HEK293 (cell line): ENCODE measurements at regions not wholly inside any gene's neighbourhood (a gene's known extent, or its start where the extent isn't known, plus 50 kb on each side); places are given as distances from the start of the nearest gene placed in this dataset.

Experiments
- CTCF ChIA-PET: fragments of 350-600 bp; formaldehyde crosslinking; extraction: SDS; loops from one replicate; lab custom pipeline; 2021; ENCODE audit warnings: antibody characterized with exemption; lab: Yijun Ruan, JAX
- POLR2A ChIA-PET: fragments of 300-600 bp; formaldehyde crosslinking; extraction: SDS; loops from one replicate; lab custom pipeline; 2020; ENCODE audit warnings: antibody characterized with exemption, inconsistent platforms; lab: Yijun Ruan, JAX
- H3K27ac ChIP-seq: fragments of 200-500 bp; sonication (Bioruptor generic); 2 replicates; pipeline ENCODE4 v1.5.1; 2014; ENCODE audit warnings: low read depth, low read length, control low read depth, inconsistent platforms; ENCODE audit errors: extremely low read depth
- H3K36me3 ChIP-seq, 2 experiments: fragments of 200-500 bp in 1 of 2; sonication (Bioruptor generic) in 1 of 2; 1 replicate in 1 of 2; 2 replicates in 1 of 2; pipeline ENCODE4 v1.5.1; 2014 to 2017; ENCODE audit warnings: inconsistent platforms in 2 of 2, low read length in 2 of 2; ENCODE audit not compliant: control insufficient read depth in 2 of 2, insufficient read depth in 1 of 2
- H3K4me1 ChIP-seq: fragments of 200-500 bp; sonication (Bioruptor generic); 2 replicates; pipeline ENCODE4 v1.5.1; 2014; ENCODE audit warnings: mild to moderate bottlenecking, low read length, inconsistent platforms; ENCODE audit not compliant: control insufficient read depth, insufficient read depth
- H3K4me3 ChIP-seq: 2 replicates; pipeline ENCODE4 v1.5.1; 2011; ENCODE audit warnings: low read depth, mild to moderate bottlenecking, control low read depth, low read length, moderate library complexity
- H3K9me3 ChIP-seq: fragments of 200-500 bp; sonication (Bioruptor generic); 2 replicates; pipeline ENCODE4 v1.5.1; 2014; ENCODE audit warnings: low read depth, low read length, inconsistent platforms; ENCODE audit not compliant: control insufficient read depth, insufficient read depth
- ELK4 ChIP-seq: IDR thresholded peaks from 2 replicates; pipeline ENCODE4 v1.6.1; 2011; ENCODE audit warnings: mild to moderate bottlenecking, low read depth, low read length, borderline replicate concordance
- FEZF1 ChIP-seq: fragments of 450-650 bp; formaldehyde crosslinking; IDR thresholded peaks from 2 replicates; pipeline ENCODE4 v1.5.1; 2016; ENCODE audit warnings: missing biosample characterization, missing genetic modification characterization
- GLI2 ChIP-seq: fragments of 450-650 bp; formaldehyde crosslinking; IDR thresholded peaks from 2 replicates; pipeline ENCODE4; 2017; ENCODE audit warnings: missing biosample characterization, missing genetic modification characterization, low read depth, borderline replicate concordance
- GLIS1 ChIP-seq: fragments of 450-650 bp; formaldehyde crosslinking; IDR thresholded peaks from 2 replicates; pipeline ENCODE4 v1.5.1; 2016; ENCODE audit warnings: missing biosample characterization, missing genetic modification characterization
- MZF1 ChIP-seq: fragments of 450-650 bp; formaldehyde crosslinking; IDR thresholded peaks from 2 replicates; pipeline ENCODE4 v1.5.1; 2017; ENCODE audit warnings: missing biosample characterization, missing genetic modification characterization, borderline replicate concordance
- OSR2 ChIP-seq: fragments of 450-650 bp; formaldehyde crosslinking; IDR thresholded peaks from 2 replicates; pipeline ENCODE4 v1.5.1; 2016; ENCODE audit warnings: missing biosample characterization, missing genetic modification characterization
- PATZ1 ChIP-seq: fragments of 450-650 bp; formaldehyde crosslinking; IDR thresholded peaks from 2 replicates; pipeline ENCODE4 v1.5.1; 2016; ENCODE audit warnings: missing biosample characterization, missing genetic modification characterization
- PRDM4 ChIP-seq: fragments of 450-650 bp; formaldehyde crosslinking; IDR thresholded peaks from 2 replicates; pipeline ENCODE4 v1.5.1; 2017; ENCODE audit warnings: missing biosample characterization, missing genetic modification characterization
- PRDM6 ChIP-seq: fragments of 450-650 bp; formaldehyde crosslinking; IDR thresholded peaks from 2 replicates; pipeline ENCODE4 v1.5.1; 2017; ENCODE audit warnings: missing biosample characterization, missing genetic modification characterization
- SETDB1 ChIP-seq: IDR thresholded peaks from one replicate; pipeline ENCODE4 v1.6.1; 2017; ENCODE audit warnings: mild to moderate bottlenecking, low read length, moderate library complexity, mixed read lengths; ENCODE audit not compliant: insufficient read length
- ZBTB17 ChIP-seq: fragments of 450-650 bp; formaldehyde crosslinking; IDR thresholded peaks from 2 replicates; pipeline ENCODE4 v1.5.1; 2016; ENCODE audit warnings: missing biosample characterization, missing genetic modification characterization
- ZEB2 ChIP-seq: fragments of 450-650 bp; formaldehyde crosslinking; IDR thresholded peaks from 2 replicates; pipeline ENCODE4 v1.5.1; 2016; ENCODE audit warnings: missing biosample characterization, missing genetic modification characterization
- ZFP37 ChIP-seq: fragments of 450-650 bp; formaldehyde crosslinking; IDR thresholded peaks from 2 replicates; pipeline ENCODE4 v1.5.1; 2016; ENCODE audit warnings: missing biosample characterization, missing genetic modification characterization
- ZFP69B ChIP-seq: fragments of 450-650 bp; formaldehyde crosslinking; IDR thresholded peaks from 2 replicates; pipeline ENCODE4 v1.5.1; 2016; ENCODE audit warnings: missing biosample characterization, missing genetic modification characterization
- ZNF121 ChIP-seq: fragments of 450-650 bp; formaldehyde crosslinking; IDR thresholded peaks from 2 replicates; pipeline ENCODE4 v1.5.1; 2016; ENCODE audit warnings: missing biosample characterization, missing genetic modification characterization
- ZNF133 ChIP-seq: fragments of 450-650 bp; formaldehyde crosslinking; IDR thresholded peaks from 2 replicates; pipeline ENCODE4 v1.5.1; 2016; ENCODE audit warnings: missing biosample characterization, missing genetic modification characterization
- ZNF2 ChIP-seq: fragments of 450-650 bp; formaldehyde crosslinking; IDR thresholded peaks from 2 replicates; pipeline ENCODE4 v1.5.1; 2016; ENCODE audit warnings: missing biosample characterization, missing genetic modification characterization
- ZNF214 ChIP-seq: fragments of 450-650 bp; formaldehyde crosslinking; IDR thresholded peaks from 2 replicates; pipeline ENCODE4 v1.5.1; 2017; ENCODE audit warnings: missing biosample characterization, mild to moderate bottlenecking, missing genetic modification characterization, borderline replicate concordance
- ZNF354C ChIP-seq: fragments of 450-650 bp; formaldehyde crosslinking; IDR thresholded peaks from 2 replicates; pipeline ENCODE4 v1.5.1; 2016; ENCODE audit warnings: missing biosample characterization, missing genetic modification characterization, low read depth, borderline replicate concordance
- ZNF394 ChIP-seq: fragments of 450-650 bp; formaldehyde crosslinking; IDR thresholded peaks from 2 replicates; pipeline ENCODE4 v1.5.1; 2016; ENCODE audit warnings: missing biosample characterization, missing genetic modification characterization, mild to moderate bottlenecking, moderate library complexity, borderline replicate concordance
- ZNF404 ChIP-seq: fragments of 450-650 bp; formaldehyde crosslinking; IDR thresholded peaks from 2 replicates; pipeline ENCODE4 v1.5.1; 2017; ENCODE audit warnings: missing biosample characterization, missing genetic modification characterization
- ZNF416 ChIP-seq: fragments of 450-650 bp; formaldehyde crosslinking; IDR thresholded peaks from 2 replicates; pipeline ENCODE4 v1.5.1; 2016; ENCODE audit warnings: missing biosample characterization, missing genetic modification characterization
- ZNF510 ChIP-seq: fragments of 450-650 bp; formaldehyde crosslinking; IDR thresholded peaks from 2 replicates; pipeline ENCODE4 v1.5.1; 2018; ENCODE audit warnings: mild to moderate bottlenecking, missing genetic modification characterization, missing biosample characterization; ENCODE audit not compliant: insufficient replicate concordance
- ZNF521 ChIP-seq: fragments of 450-650 bp; formaldehyde crosslinking; IDR thresholded peaks from 2 replicates; pipeline ENCODE4 v1.5.1; 2017; ENCODE audit warnings: missing biosample characterization, mild to moderate bottlenecking, missing genetic modification characterization
- ZNF660 ChIP-seq: fragments of 450-650 bp; IDR thresholded peaks from 2 replicates; pipeline ENCODE4 v1.5.1; 2018; ENCODE audit warnings: missing biosample characterization, mild to moderate bottlenecking, missing genetic modification characterization
- ZNF664 ChIP-seq: fragments of 450-650 bp; formaldehyde crosslinking; IDR thresholded peaks from 2 replicates; pipeline ENCODE4 v1.5.1; 2016; ENCODE audit warnings: missing biosample characterization, missing genetic modification characterization
- ZNF792 ChIP-seq: fragments of 450-650 bp; formaldehyde crosslinking; IDR thresholded peaks from 2 replicates; pipeline ENCODE4 v1.5.1; 2016; ENCODE audit warnings: missing biosample characterization, missing genetic modification characterization
- ZNF843 ChIP-seq: fragments of 450-650 bp; formaldehyde crosslinking; IDR thresholded peaks from 2 replicates; pipeline ENCODE4 v1.5.1; 2016; ENCODE audit warnings: missing biosample characterization, missing genetic modification characterization

- TF ChIP-seq PRDM6 (tag by site-specific recombination) (peak; percentile 85), ZEB2 (tag by site-specific recombination) (peak; percentile 36; the same call in 1 of the 2 replicates), MZF1 (no peak), PRDM4 (tag by site-specific recombination) (0 out of 2 replicates have a peak, but pooled peaks have one; percentile 26), FEZF1 (tag by site-specific recombination) (peak; percentile 57), ZNF521 (tag by site-specific recombination) (no peak), ZNF416 (tag by site-specific recombination) (no peak), ZNF510 (tag by site-specific recombination) (no peak), ZFP69B (tag by site-specific recombination) (no peak), ZNF394 (no peak), ZNF843 (tag by site-specific recombination) (peak; percentile 79), OSR2 (tag by site-specific recombination) (peak; percentile 14; the same call in 1 of the 2 replicates), GLIS1 (tag by site-specific recombination) (no peak), ELK4 (no peak), ZNF664 (tag by site-specific recombination) (no peak)
- TF ChIP-seq, all 188 proteins: peak for 9
These were observed 386.7 kb downstream of the TFAP2A start (continued) for GRCh38 chr6:10028222-10028621.

GRCh38 chr6:10019851-10020250, 395.0 kb downstream of the TFAP2A start:
- Histone ChIP-seq H3K27ac (no peak overlapping the region), H3K36me3 (no peaks in the 10 kb centered on the region), H3K4me3 (no peak overlapping the region), H3K4me1 (no peaks in the 10 kb centered on the region), H3K9me3 (no peaks in the 10 kb centered on the region)
- POLR2A ChIA-PET = no interaction called here
- CTCF ChIA-PET = interaction anchor here (0.8 kb wide), 1 partner anchor 10 kb away, joined by 4 read pairs; no protein-coding TSS in a partner anchor
- TF ChIP-seq ZFP37 (no peak), ZNF2 (tag by site-specific recombination) (no peak), ZNF792 (tag by site-specific recombination) (no peak), ZNF660 (no peak), ZNF133 (tag by site-specific recombination) (no peak), SETDB1 (no peak), ZNF404 (tag by site-specific recombination) (no peak), ZNF354C (no peak), ZBTB17 (tag by site-specific recombination) (no peak), ZNF521 (tag by site-specific recombination) (no peak), ZNF121 (tag by site-specific recombination) (no peak), GLI2 (no peak), ZNF214 (tag by site-specific recombination) (no peak), PATZ1 (tag by site-specific recombination) (no peak)
- TF ChIP-seq, all 188 proteins: peak for 0
